ENCODE measurements at regions not wholly inside any gene's neighbourhood (a gene's known extent, or its start where the extent isn't known, plus 50 kb on each side); places are given as distances from the start of the nearest gene placed in this dataset.
A peak's percentile ranks its signal among the peaks of the same experiment; 100 is the strongest.

- no peak overlapping the region for H3K4me3 ChIP-seq (ENCODE audit: low read depth, low read length)
- TF ChIP-seq CTCF (IDR thresholded peaks at IDR 0.05; ENCODE audit: control insufficient read depth, extremely low read depth, insufficient read depth): no peak
- DNase-seq (ENCODE audit: low read depth): no peak
Measured at GRCh38 chr20:10927936-10928840, 254.4 kb upstream of the JAG1 start.

GRCh38 chr20:10928841-10929421 lies 255.1 kb upstream of the JAG1 start:
- peak; percentile 46 for DNase-seq (ENCODE audit: low read depth)
- H3K4me3 ChIP-seq (ENCODE audit: low read depth, low read length): no peak overlapping the region
- TF ChIP-seq CTCF (IDR thresholded peaks at IDR 0.05; ENCODE audit: control insufficient read depth, extremely low read depth, insufficient read depth): no peak

- TF ChIP-seq CTCF (IDR thresholded peaks at IDR 0.05; ENCODE audit: control insufficient read depth, extremely low read depth, insufficient read depth): no peak
- no peak for DNase-seq (ENCODE audit: low read depth)
- no peak overlapping the region for H3K4me3 ChIP-seq (ENCODE audit: low read depth, low read length)
Measured at GRCh38 chr20:10935658-10936402, 262.0 kb upstream of the JAG1 start.

GRCh38 chr20:10936786-10937185 lies 263.0 kb upstream of the JAG1 start:
- TF ChIP-seq CTCF (IDR thresholded peaks at IDR 0.05; ENCODE audit: control insufficient read depth, extremely low read depth, insufficient read depth): no peak
- DNase-seq (ENCODE audit: low read depth): no peak
- no peak overlapping the region for H3K4me3 ChIP-seq (ENCODE audit: low read depth, low read length)

- H3K4me3 ChIP-seq (ENCODE audit: low read depth, low read length): no peak overlapping the region
- no peak for DNase-seq (ENCODE audit: low read depth)
- TF ChIP-seq CTCF (IDR thresholded peaks at IDR 0.05; ENCODE audit: control insufficient read depth, extremely low read depth, insufficient read depth): no peak
Measured at GRCh38 chr20:10939331-10939941, 265.6 kb upstream of the JAG1 start.

GRCh38 chr20:10940941-10941340 lies 267.1 kb upstream of the JAG1 start:
- TF ChIP-seq CTCF (IDR thresholded peaks at IDR 0.05; ENCODE audit: control insufficient read depth, extremely low read depth, insufficient read depth): no peak
- no peak overlapping the region for H3K4me3 ChIP-seq (ENCODE audit: low read depth, low read length)
- DNase-seq (ENCODE audit: low read depth): no peak

Measured in LNCaP clone FGC (cell line).